HuH-7 (cell line): ENCODE measurements at regions not wholly inside any gene's neighbourhood (a gene's known extent, or its start where the extent isn't known, plus 50 kb on each side); places are given as distances from the start of the nearest gene placed in this dataset.
"Not testable (repeated sequence)": the region's sequence is repeated elsewhere in the genome, so short reads cannot be mapped to it uniquely, and the experiment has no call there.

Experiments used
- DNase-seq: peaks from one replicate; pipeline ENCODE4 v3.0.0; 2011; ENCODE audit warnings: low spot score

DNA sequence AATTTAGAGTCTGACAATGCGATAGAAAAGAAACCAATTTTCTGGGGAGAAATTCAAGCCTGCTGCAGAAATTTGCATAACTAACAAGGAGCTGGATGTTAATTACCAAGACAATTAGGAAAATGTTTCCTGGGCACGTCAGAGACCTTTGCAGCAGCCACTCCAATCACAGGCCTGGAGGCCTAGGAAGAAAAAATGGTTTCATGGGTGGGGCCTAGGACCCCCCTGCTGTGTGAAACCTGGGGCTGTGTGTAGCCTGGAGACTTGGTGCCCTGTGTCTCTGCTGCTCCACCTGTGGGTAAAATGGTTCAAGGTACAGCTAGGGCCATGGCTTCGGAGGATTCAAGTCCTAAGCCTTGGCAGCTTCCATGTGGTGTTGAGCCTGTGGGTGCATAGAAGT lies 837.9 kb downstream of the OTOL1 start:
- DNase-seq, result no peak

DNA sequence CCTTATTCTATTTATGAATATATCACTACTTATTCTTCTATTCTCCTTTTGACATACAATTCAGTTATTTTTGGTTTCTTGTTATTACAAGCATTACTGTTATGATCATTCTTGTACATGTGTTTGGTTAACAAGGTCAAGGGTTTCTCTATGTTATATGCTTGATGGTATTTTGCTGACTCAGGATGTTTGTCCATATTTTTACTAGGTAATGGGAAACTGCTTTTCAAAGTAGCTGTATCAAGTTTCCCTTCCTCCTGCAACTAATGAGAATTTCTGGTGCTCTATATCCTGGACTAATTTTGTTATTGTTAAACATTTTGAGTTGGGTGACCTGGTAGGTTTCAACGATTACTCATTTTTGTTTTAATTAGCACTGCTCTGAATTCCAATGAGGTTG lies 841.0 kb downstream of the OTOL1 start:
- DNase-seq, result no peak

- no peak for DNase-seq
Measured at GRCh38 chr3:162338514-162338913, 841.9 kb downstream of the OTOL1 start.

DNA sequence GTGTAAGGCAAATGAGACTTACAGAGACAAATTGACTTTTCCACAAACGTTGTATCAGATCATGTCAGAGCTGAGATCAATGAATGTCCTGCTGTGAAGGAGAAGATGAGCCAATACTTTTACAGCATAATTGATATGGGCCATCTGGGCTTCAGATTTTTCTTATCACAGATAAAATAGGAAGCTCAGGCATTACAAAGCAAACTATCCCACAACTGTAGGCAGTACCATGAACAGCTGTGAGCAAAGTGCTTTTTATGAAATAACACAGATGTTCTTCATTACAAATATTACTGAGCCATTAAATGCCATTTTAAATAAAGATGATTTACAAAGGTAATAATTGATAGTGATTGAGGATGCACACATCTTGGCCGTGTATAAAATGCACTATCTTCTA lies 852.3 kb downstream of the OTOL1 start:
- no peak for DNase-seq

GRCh38 chr3:162353414-162353813 lies 856.8 kb downstream of the OTOL1 start:
- DNase-seq, result no peak

DNA sequence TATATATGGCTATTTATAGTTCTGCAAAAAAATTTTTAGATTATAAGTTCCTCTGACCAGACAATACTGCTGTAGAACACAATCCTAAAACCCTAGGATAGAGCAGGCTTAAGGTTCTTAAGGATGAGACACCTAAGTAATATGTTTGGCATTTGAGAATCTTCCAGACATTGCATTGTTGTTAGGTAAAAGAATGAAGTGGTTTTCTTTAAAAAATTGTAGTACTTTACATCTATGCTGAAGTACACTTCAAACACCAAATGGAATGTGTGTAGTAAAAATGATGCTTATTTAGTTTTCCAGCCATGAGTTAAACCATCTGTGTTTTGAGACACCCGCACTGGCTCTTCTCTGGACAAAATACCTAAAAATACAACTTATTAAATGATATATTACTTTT lies 857.7 kb downstream of the OTOL1 start:
- DNase-seq, result no peak

- no peak for DNase-seq
Measured at GRCh38 chr3:162365066-162365719, 868.6 kb downstream of the OTOL1 start.

- no peak for DNase-seq
Measured at GRCh38 chr3:162366166-162366766, 869.7 kb downstream of the OTOL1 start.

DNA sequence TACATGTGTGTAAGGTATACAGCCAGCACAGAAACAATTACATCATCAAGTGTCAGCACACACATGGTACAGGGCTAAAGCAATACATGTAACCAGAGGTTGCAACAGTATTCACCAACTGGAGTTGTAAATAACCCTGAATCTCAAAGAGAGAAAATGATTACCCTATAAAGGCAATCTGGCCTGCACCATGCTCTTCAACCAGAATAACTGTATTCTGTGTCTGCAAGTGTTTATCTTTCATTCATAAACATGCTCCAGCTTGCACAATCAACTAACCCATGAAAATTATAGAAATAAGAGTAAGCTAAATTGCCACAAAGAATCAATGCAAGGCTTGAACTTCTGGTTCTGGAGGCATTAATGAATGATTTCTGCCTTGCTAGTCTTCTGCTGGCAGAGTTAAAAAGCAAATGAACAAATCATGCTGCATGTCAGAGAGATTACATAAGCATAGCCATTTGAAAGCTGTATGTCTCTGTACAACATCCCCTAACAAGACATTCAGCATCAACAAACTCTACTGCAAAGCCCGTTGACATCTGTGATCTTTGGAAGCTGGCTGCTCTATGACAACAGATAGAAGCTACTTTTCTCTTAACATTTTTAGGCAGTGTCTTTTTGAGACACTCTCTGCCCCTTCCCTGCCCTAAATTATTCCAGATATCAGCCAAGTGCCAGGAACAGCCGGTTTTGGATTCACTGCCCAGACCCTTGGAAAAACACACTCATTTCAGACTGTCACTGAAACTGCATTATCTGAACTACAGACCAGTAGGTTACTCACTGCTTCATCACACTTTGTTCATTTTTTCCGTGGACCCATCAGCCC lies 871.0 kb downstream of the OTOL1 start:
- DNase-seq, result no peak

DNA sequence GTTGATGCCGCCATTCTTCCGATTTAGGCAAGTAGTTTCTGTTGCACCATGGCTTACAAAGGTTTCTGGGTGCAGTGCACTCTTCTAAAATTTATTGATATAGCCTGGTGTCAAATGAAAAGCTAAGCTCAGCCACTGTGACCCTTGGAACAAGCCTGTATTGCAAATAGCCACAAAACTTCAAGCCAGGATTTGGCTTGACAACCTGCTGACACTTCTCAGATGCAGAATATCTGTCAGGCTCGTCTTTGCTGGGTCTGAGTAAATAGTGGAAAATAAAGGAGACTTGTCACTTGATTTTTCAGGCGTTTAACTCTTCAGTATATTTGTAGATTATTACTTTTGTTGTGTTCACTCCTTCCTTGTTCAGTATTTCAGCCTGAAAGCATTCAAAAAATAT lies 871.8 kb downstream of the OTOL1 start:
- DNase-seq, result no peak

GRCh38 chr3:162369306-162369705 lies 872.7 kb downstream of the OTOL1 start:
- no peak for DNase-seq

- DNase-seq, result no peak
Measured at GRCh38 chr3:162370141-162370540, 873.5 kb downstream of the OTOL1 start.

GRCh38 chr3:162376761-162377160 lies 880.2 kb downstream of the OTOL1 start:
- no peak for DNase-seq

DNA sequence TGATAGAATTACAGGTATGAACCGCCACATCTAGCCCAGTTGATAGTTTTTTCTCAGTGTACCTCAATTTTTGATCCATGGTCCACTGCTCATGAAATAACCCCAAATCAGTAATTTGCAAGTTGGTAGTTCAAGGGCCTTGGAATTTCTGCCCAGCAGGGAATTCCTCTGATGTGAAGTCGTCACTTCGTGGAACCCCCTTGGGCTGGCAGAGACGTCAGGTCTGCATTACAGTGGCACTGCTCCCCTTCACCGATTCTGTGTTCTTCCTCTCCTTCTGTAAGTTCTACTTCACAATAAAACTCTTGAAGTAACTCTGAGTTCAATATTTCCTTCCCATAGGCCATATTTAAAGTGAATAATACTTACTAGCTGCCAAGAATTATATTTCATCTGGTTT lies 881.0 kb downstream of the OTOL1 start:
- no peak for DNase-seq

GRCh38 chr3:162385387-162385786 lies 888.8 kb downstream of the OTOL1 start:
- DNase-seq, result no peak

- no peak for DNase-seq
Measured at GRCh38 chr3:162390891-162391290, 894.3 kb downstream of the OTOL1 start.

DNA sequence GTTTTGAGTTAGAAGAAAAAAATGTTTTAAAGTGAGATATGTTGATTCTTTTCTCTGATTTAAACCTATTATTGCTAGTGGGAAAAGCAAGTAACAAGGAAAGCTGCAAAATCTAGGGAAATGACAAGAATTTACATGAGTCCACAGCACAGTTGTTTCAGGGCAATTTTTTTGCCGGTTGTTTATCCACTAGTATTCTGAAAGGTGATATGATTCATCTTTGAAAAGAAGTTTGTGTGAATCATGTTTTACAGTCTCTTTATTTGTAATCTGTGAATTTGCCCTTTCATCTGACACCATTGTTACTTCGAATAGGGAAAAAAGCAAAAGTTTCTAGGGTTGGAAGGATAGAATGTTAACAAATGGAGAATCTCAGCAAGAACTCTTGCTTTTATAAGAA lies 894.7 kb downstream of the OTOL1 start:
- DNase-seq, result no peak

DNA sequence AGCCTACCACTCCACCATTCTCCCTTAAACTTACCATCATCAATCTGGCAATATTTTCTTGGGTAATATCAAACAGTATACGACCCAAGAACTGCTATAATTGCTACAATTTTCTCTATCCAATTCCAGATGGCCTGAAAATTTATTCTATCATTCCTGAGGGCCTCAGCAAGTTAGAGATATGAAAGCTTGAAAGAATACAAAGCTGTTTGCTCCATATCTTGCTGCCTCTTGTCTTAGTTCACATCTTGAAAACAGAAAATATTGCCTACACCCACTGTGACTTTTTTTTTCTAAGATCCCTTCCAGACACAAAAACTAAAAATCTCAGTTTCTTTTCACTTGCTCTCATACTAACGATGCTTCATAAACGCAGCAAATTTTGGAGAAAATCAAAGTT lies 898.9 kb downstream of the OTOL1 start:
- DNase-seq, result no peak

- no peak for DNase-seq
Measured at GRCh38 chr3:162398554-162398953, 901.9 kb downstream of the OTOL1 start.

DNA sequence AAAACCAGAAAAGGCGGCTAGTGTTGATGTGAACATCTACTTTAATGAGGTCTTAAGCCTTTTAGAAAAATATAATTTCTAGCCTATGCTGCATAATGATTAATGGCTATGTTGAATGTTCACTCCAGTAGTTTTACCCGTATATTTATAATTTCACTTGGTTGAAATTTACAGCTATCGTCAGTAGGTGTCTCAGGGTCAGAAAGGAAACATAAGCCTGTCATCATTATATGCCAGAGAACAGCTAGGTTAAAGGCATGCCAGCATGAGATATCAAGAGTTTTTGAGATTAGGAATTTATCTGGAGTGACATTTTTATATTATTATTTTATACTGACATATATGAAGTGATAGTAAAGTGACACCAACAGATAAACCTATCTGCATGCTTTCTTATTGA lies 904.1 kb downstream of the OTOL1 start:
- no peak for DNase-seq

- not testable (repeated sequence) for DNase-seq
Measured at GRCh38 chr3:162411556-162411955, 914.9 kb downstream of the OTOL1 start.

- DNase-seq, result no peak
Measured at GRCh38 chr3:162421721-162422120, 925.1 kb downstream of the OTOL1 start.

- no peak for DNase-seq
Measured at GRCh38 chr3:162428192-162428591, 931.6 kb downstream of the OTOL1 start.
